HG03469 (cell line): ENCODE measurements at regions not wholly inside any gene's neighbourhood (a gene's known extent, or its start where the extent isn't known, plus 50 kb on each side); places are given as distances from the start of the nearest gene placed in this dataset.

Experiments
- ATAC-seq: cut with Tn5 transposase; IDR thresholded peaks from one replicate; pipeline ENCODE4 v1.9.1; 2021; ENCODE audit warnings: mild to moderate bottlenecking, moderate library complexity, moderate number of reproducible peaks; ENCODE audit not compliant: unreplicated experiment

DNA sequence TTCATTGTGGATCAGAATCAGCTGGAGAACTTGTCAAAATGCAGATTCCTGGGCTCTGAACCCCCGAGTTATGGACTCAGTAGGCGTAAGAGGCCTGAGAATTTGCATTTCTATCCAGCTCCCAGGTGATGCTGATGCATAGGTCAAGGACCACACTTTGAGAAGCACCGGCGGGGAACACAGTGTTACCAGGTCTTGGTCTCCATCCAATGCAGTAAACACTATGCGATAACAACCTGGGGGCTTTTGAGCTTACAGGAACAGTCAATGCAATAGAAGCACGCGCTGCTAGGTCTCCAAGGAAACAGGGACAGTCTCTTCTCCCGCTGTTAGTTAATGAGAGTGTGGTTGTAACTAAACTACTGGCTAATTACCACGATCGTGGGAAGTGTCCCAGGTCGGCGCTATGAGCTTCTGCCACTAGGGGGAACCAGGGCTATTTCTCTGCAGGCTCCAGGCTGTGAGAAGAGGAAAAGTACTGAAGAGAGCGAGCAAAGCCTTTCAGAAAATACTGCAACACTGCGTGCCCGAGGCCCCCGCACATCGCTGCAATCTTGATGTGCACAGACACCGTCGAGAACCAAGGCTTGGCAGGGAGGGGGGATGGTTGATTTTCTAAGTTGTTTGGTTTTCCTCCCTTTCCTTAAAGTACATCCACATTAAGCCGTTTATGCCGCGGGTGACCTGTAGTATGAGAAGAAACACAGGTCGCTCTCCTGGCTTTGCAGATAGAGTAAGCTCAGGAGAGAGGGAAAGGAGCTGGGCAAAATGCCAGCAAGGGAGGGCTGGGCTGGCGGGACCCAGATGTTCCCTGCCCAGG, 52.0 kb upstream of the KCNA1 start:
- no peak for ATAC-seq

DNA sequence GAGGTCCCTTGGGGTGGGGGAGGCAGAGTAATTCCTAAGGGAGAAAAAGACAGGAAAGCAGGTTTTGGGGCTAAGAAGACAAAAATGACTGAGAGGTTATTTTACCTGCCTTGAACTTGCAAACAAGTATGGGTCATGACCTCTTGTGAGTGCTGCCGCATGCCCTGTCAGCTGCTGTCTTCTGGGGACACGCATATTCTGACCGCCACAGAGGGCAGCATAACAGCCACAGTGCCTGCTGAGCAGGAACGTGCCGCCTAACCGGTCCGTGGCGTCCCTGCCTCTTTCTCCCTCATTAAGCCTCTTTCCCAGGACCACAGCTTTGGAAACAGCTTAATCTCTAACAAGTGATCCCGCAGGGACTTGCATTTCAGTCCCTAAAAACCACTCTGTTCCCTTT, 51.3 kb upstream of the KCNA1 start:
- ATAC-seq = no peak

DNA sequence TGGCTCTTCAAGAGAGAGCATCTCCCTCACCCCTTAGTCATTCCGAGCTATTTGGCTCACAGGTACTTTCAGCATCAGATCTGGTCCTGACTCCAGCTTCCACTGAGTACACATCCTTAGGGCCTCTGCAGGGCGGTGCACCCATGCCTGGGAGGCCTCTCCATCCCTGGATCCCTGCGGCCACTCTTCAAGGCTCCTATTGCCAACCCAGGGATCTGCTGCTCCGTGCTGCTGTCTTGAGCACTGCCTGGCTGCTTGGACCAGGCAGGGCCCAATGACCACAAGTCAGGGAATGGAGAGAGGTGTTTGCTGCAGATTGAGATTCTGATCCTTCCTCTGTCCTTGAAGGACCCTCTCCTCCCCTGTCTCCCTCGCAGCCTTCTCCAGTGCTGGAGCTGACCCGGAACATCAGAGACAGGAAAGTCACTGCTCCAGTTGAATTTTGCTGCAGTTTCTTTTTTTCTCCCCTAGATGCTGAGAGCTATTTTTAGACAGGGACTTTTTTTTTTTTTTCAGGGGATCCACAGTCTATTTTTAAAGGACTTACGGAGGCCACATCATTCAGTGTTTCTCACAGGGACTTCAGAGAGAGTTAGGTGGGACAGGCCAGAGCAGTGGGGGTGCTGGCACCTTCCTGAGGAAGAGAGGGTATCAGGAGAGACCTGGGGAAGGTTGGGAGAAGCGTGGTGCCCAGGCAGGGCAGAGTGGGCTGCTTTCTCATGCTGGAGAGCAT, 50.1 kb upstream of the KCNA1 start:
- ATAC-seq = no peak
